Activated CD4-positive, alpha-beta T cell treated with anti-CD3 and anti-CD28 coated beads, Interleukin-2, amount 10 ng/mL, durations not matched to agents 24 days and 14 days (primary cell): ENCODE measurements at regions not wholly inside any gene's neighbourhood (a gene's known extent, or its start where the extent isn't known, plus 50 kb on each side); places are given as distances from the start of the nearest gene placed in this dataset.
"Not testable (repeated sequence)": the region's sequence is repeated elsewhere in the genome, so short reads cannot be mapped to it uniquely, and the experiment has no call there.

ENCODE experiments used
- DNase-seq: peaks from one replicate; pipeline ENCODE4 v3.0.0; 2022
- H3K27ac Mint-ChIP-seq: one replicate; pipeline ENCODE4 v1.8.0; 2022; ENCODE audit warnings: mild to moderate bottlenecking, mixed read lengths
- H3K27me3 Mint-ChIP-seq: one replicate; pipeline ENCODE4 v1.8.0; 2022; ENCODE audit warnings: mixed read lengths
- H3K36me3 Mint-ChIP-seq: one replicate; pipeline ENCODE4 v1.8.0; 2022; ENCODE audit warnings: low read depth, mild to moderate bottlenecking, mixed read lengths
- H3K4me1 Mint-ChIP-seq: one replicate; pipeline ENCODE4 v1.8.0; 2021; ENCODE audit warnings: mixed read lengths
- H3K4me3 Mint-ChIP-seq: one replicate; pipeline ENCODE4 v1.8.0; 2022; ENCODE audit warnings: mild to moderate bottlenecking, moderate library complexity, mixed read lengths
- H3K9me3 Mint-ChIP-seq: one replicate; pipeline ENCODE4 v1.8.0; 2021; ENCODE audit warnings: mixed read lengths
- intact Hi-C: fragments of 100-400 bp; cut with micrococcal nuclease; formaldehyde crosslinking; loops from one replicate; pipeline ENCODE4 v1.15.1; 2023

- H3K27ac Mint-ChIP-seq = no peak overlapping the region
- H3K4me3 Mint-ChIP-seq = no peak overlapping the region
- no peaks in the 10 kb centered on the region for H3K9me3 Mint-ChIP-seq
- H3K36me3 Mint-ChIP-seq = no peaks in the 10 kb centered on the region
- peaks cover 29% of the 10 kb centered on the region for H3K27me3 Mint-ChIP-seq
- DNase-seq = peak; percentile 91
- H3K4me1 Mint-ChIP-seq = peaks cover 11% of the 10 kb centered on the region
- intact Hi-C loops = loop anchor here (1.0 to 2.0 kb wide), 4 partner anchors 131 to 267 kb away; no protein-coding TSS in a partner anchor
Observed at GRCh38 chr5:36739751-36740221, 133.4 kb downstream of the SLC1A3 start.

- no peak overlapping the region for H3K4me3 Mint-ChIP-seq
- no peak for DNase-seq
Observed at GRCh38 chr5:36740259-36740898, 134.0 kb downstream of the SLC1A3 start.

GRCh38 chr5:36741128-36741527 lies 134.7 kb downstream of the SLC1A3 start:
- peaks cover 32% of the 10 kb centered on the region for H3K27me3 Mint-ChIP-seq
- no peaks in the 10 kb centered on the region for H3K36me3 Mint-ChIP-seq
- no peaks in the 10 kb centered on the region for H3K9me3 Mint-ChIP-seq
- H3K27ac Mint-ChIP-seq = no peak overlapping the region
- H3K4me1 Mint-ChIP-seq = peaks cover 17% of the 10 kb centered on the region
- intact Hi-C loops = no loop called here
- no peak overlapping the region for H3K4me3 Mint-ChIP-seq
- no peak for DNase-seq

More at GRCh38 chr5:36740259-36740898, 134.0 kb downstream of the SLC1A3 start:
- H3K9me3 Mint-ChIP-seq = no peaks in the 10 kb centered on the region
- intact Hi-C loops = no loop called here
- no peaks in the 10 kb centered on the region for H3K36me3 Mint-ChIP-seq
- H3K4me1 Mint-ChIP-seq = peaks cover 15% of the 10 kb centered on the region
- peaks cover 29% of the 10 kb centered on the region for H3K27me3 Mint-ChIP-seq
- no peak overlapping the region for H3K27ac Mint-ChIP-seq

- Mint-ChIP-seq H3K4me3 (peak overlapping the region; percentile 78), H3K36me3 (no peaks in the 10 kb centered on the region), H3K27me3 (peaks cover 42% of the 10 kb centered on the region), H3K9me3 (peaks cover 6% of the 10 kb centered on the region), H3K27ac (peak overlapping the region; percentile 31), H3K4me1 (peaks cover 17% of the 10 kb centered on the region)
- intact Hi-C loops = no loop called here
- no peak for DNase-seq
Observed at GRCh38 chr5:36743891-36744772, 132.4 kb upstream of the NIPBL start.

- no peak overlapping the region for H3K27ac Mint-ChIP-seq
- no peaks in the 10 kb centered on the region for H3K36me3 Mint-ChIP-seq
- peaks cover 13% of the 10 kb centered on the region for H3K4me1 Mint-ChIP-seq
- H3K9me3 Mint-ChIP-seq = peaks cover 6% of the 10 kb centered on the region
- peak; percentile 76 for DNase-seq
- H3K27me3 Mint-ChIP-seq = peaks cover 46% of the 10 kb centered on the region
- H3K4me3 Mint-ChIP-seq = peak overlapping the region; percentile 78
- intact Hi-C loops = no loop called here
Observed at GRCh38 chr5:36744773-36745589, 131.6 kb upstream of the NIPBL start.

- intact Hi-C loops, H3K27ac Mint-ChIP-seq, DNase-seq, H3K36me3 Mint-ChIP-seq, H3K9me3 Mint-ChIP-seq, H3K4me3 Mint-ChIP-seq: not testable (repeated sequence)
- Mint-ChIP-seq H3K4me1 (peaks cover 13% of the 10 kb centered on the region), H3K27me3 (peaks cover 47% of the 10 kb centered on the region)
Observed at GRCh38 chr5:36747794-36748193, 128.8 kb upstream of the NIPBL start.

GRCh38 chr5:36751886-36752285 lies 124.7 kb upstream of the NIPBL start:
- H3K4me3 Mint-ChIP-seq = no peak overlapping the region
- H3K27ac Mint-ChIP-seq = no peak overlapping the region
- H3K27me3 Mint-ChIP-seq = peaks cover 22% of the 10 kb centered on the region
- intact Hi-C loops = no loop called here
- H3K36me3 Mint-ChIP-seq = no peaks in the 10 kb centered on the region
- H3K4me1 Mint-ChIP-seq = no peaks in the 10 kb centered on the region
- DNase-seq = no peak
- H3K9me3 Mint-ChIP-seq = peaks cover 2% of the 10 kb centered on the region

GRCh38 chr5:36755342-36755741 lies 121.2 kb upstream of the NIPBL start:
- intact Hi-C loops = no loop called here
- Mint-ChIP-seq H3K9me3 (no peaks in the 10 kb centered on the region), H3K4me3 (no peak overlapping the region), H3K27ac (no peak overlapping the region), H3K4me1 (no peaks in the 10 kb centered on the region), H3K36me3 (no peaks in the 10 kb centered on the region), H3K27me3 (peaks cover 21% of the 10 kb centered on the region)
- DNase-seq = no peak

GRCh38 chr5:36755920-36756488 lies 120.6 kb upstream of the NIPBL start:
- intact Hi-C loops = no loop called here
- Mint-ChIP-seq H3K27ac (no peak overlapping the region), H3K4me1 (no peaks in the 10 kb centered on the region), H3K36me3 (no peaks in the 10 kb centered on the region), H3K4me3 (no peak overlapping the region), H3K9me3 (no peaks in the 10 kb centered on the region), H3K27me3 (peaks cover 21% of the 10 kb centered on the region)
- no peak for DNase-seq

GRCh38 chr5:36756848-36757247 lies 119.7 kb upstream of the NIPBL start:
- Mint-ChIP-seq H3K36me3 (no peaks in the 10 kb centered on the region), H3K4me3 (no peak overlapping the region), H3K9me3 (no peaks in the 10 kb centered on the region), H3K27me3 (peaks cover 20% of the 10 kb centered on the region), H3K4me1 (no peaks in the 10 kb centered on the region), H3K27ac (no peak overlapping the region)
- no peak for DNase-seq
- intact Hi-C loops = no loop called here

GRCh38 chr5:36759117-36759516 lies 117.5 kb upstream of the NIPBL start:
- H3K4me3 Mint-ChIP-seq = no peak overlapping the region
- intact Hi-C loops = no loop called here
- H3K4me1 Mint-ChIP-seq = no peaks in the 10 kb centered on the region
- H3K27ac Mint-ChIP-seq = no peak overlapping the region
- peaks cover 14% of the 10 kb centered on the region for H3K27me3 Mint-ChIP-seq
- H3K36me3 Mint-ChIP-seq = no peaks in the 10 kb centered on the region
- no peaks in the 10 kb centered on the region for H3K9me3 Mint-ChIP-seq
- no peak for DNase-seq

- H3K4me3 Mint-ChIP-seq = no peak overlapping the region
- H3K4me1 Mint-ChIP-seq = no peaks in the 10 kb centered on the region
- H3K27ac Mint-ChIP-seq = no peak overlapping the region
- no peaks in the 10 kb centered on the region for H3K9me3 Mint-ChIP-seq
- no peak for DNase-seq
- H3K36me3 Mint-ChIP-seq = no peaks in the 10 kb centered on the region
- intact Hi-C loops = no loop called here
- H3K27me3 Mint-ChIP-seq = peaks cover 15% of the 10 kb centered on the region
Observed at GRCh38 chr5:36763454-36763853, 113.1 kb upstream of the NIPBL start.

GRCh38 chr5:36765876-36766275 lies 110.7 kb upstream of the NIPBL start:
- intact Hi-C loops = no loop called here
- DNase-seq = no peak
- Mint-ChIP-seq H3K4me1 (no peaks in the 10 kb centered on the region), H3K27ac (no peak overlapping the region), H3K36me3 (no peaks in the 10 kb centered on the region), H3K4me3 (no peak overlapping the region), H3K9me3 (no peaks in the 10 kb centered on the region), H3K27me3 (peaks cover 6% of the 10 kb centered on the region)
